HepG2 (cell line): ENCODE measurements at regions not wholly inside any gene's neighbourhood (a gene's known extent, or its start where the extent isn't known, plus 50 kb on each side); places are given as distances from the start of the nearest gene placed in this dataset.
A peak's percentile ranks its signal among the peaks of the same experiment; 100 is the strongest.

Experiments used
- ATAC-seq: fragments of 200-7000 bp; cut with Tn5 transposase; 3 replicates; pipeline ENCODE4 v1.9.1; 2020; ENCODE audit warnings: mild to moderate bottlenecking, moderate library complexity
- BruUV-seq: library from RNA; stranded (reverse); fragments of 400-500 nt; replicated peaks from 2 replicates; lab custom pipeline; 2021; lab: Mats Ljungman, UMichigan
- CTCF ChIA-PET: fragments of 300-600 bp; formaldehyde crosslinking; extraction: SDS; loops from one replicate; lab custom pipeline; 2021; ENCODE audit warnings: low total read pairs, inconsistent platforms, low intra/inter-chr PET ratio; lab: Yijun Ruan, JAX
- POLR2A ChIA-PET: fragments of 350-600 bp; sonication (Branson Sonifier 250); formaldehyde crosslinking; loops from one replicate; lab custom pipeline; 2020; ENCODE audit warnings: antibody characterized with exemption, inconsistent platforms; lab: Yijun Ruan, JAX
- DNase-seq: peaks from one replicate; pipeline ENCODE4 v3.0.0-alpha.2; 2015; ENCODE audit warnings: low spot score
- FAIRE-seq: peaks from 3 replicates; lab custom pipeline; 2011; peaks lifted over from hg19 to GRCh38; lab: Jason Lieb, UNC
- H2AFZ ChIP-seq: one replicate; pipeline ENCODE4 v1.6.1; 2011; ENCODE audit warnings: low read length, inconsistent platforms
- H3K27ac ChIP-seq: fragments of 300-600 bp; 3 replicates; pipeline ENCODE4 v1.8.0; 2011; ENCODE audit warnings: mixed run types, mild to moderate bottlenecking, mixed read lengths, low read length, inconsistent platforms; ENCODE audit not compliant: insufficient read depth; ENCODE audit errors: extremely low read length
- H3K27me3 ChIP-seq, 2 experiments: fragments of 200-600 bp in 1 of 2; 2 replicates in 1 of 2; 3 replicates in 1 of 2; pipeline versions ENCODE4 v1.6.0 to v1.8.0; 2011; ENCODE audit warnings: low read length in 2 of 2, mild to moderate bottlenecking in 2 of 2, moderate library complexity in 2 of 2, inconsistent platforms in 1 of 2; ENCODE audit not compliant: insufficient read depth in 2 of 2, control insufficient read depth in 1 of 2
- H3K36me3 ChIP-seq, 2 experiments: fragments of 200-600 bp in 1 of 2; replicated peaks in 1 of 2; 2 replicates in 1 of 2; 3 replicates in 1 of 2; pipeline versions ENCODE4 v1.5.1 to v1.8.0; 2011; ENCODE audit warnings: low read length in 2 of 2, inconsistent platforms in 1 of 2; ENCODE audit not compliant: insufficient read depth in 2 of 2, control insufficient read depth in 1 of 2
- H3K4me1 ChIP-seq: 2 replicates; pipeline ENCODE4 v1.5.1; 2012; ENCODE audit warnings: low read length, inconsistent platforms; ENCODE audit not compliant: insufficient read depth
- H3K4me2 ChIP-seq: 2 replicates; pipeline ENCODE4 v1.6.0; 2011; ENCODE audit warnings: low read depth, low read length, inconsistent platforms
- H3K4me3 ChIP-seq, 3 experiments: fragments of 200-600 bp in 1 of 3; sonication (generic), shearing (Covaris generic) in 1 of 3; replicated peaks in 1 of 3; 2 replicates each; pipeline ENCODE4 v1.5.1; 2011 to 2016; ENCODE audit warnings: low read length in 3 of 3, inconsistent platforms in 2 of 3, low read depth in 2 of 3, mild to moderate bottlenecking in 2 of 3, control low read depth in 1 of 3, mixed read lengths in 1 of 3; ENCODE audit not compliant: insufficient read depth in 1 of 3
- H3K79me2 ChIP-seq: one replicate; pipeline ENCODE4 v1.6.1; 2011; ENCODE audit warnings: low read length, inconsistent platforms; ENCODE audit not compliant: insufficient read depth
- H3K9ac ChIP-seq: 2 replicates; pipeline ENCODE4 v1.6.0; 2011; ENCODE audit warnings: mild to moderate bottlenecking, low read depth, low read length, inconsistent platforms; ENCODE audit not compliant: insufficient read depth
- H3K9me3 ChIP-seq: 2 replicates; pipeline ENCODE4 v1.5.1; 2012; ENCODE audit warnings: mild to moderate bottlenecking, low read length
- H4K20me1 ChIP-seq: 2 replicates; pipeline ENCODE4 v1.6.0; 2011; ENCODE audit warnings: inconsistent platforms, mild to moderate bottlenecking, low read length, moderate library complexity; ENCODE audit not compliant: insufficient read depth
- ATF7 ChIP-seq, 2 experiments: fragments of 450-650 bp in 1 of 2; sonication (generic) in 1 of 2; formaldehyde crosslinking in 1 of 2; IDR thresholded peaks; 2 replicates each; pipeline versions ENCODE4 v1.4.0 to v1.6.1; 2016 to 2020; ENCODE audit warnings: antibody characterized with exemption in 1 of 2, mild to moderate bottlenecking in 1 of 2, missing genetic modification reagents in 1 of 2
- CREB1 ChIP-seq, 2 experiments: fragments of 450-650 bp in 1 of 2; IDR thresholded peaks; 2 replicates each; pipeline ENCODE4 v1.6.1; 2016 to 2017; ENCODE audit warnings: control low read depth in 1 of 2, mild to moderate bottlenecking in 1 of 2, missing compliant biosample characterization in 1 of 2, missing genetic modification characterization in 1 of 2
- ELK4 ChIP-seq: sonication (generic); formaldehyde crosslinking; IDR thresholded peaks from 2 replicates; pipeline ENCODE4 v1.9.0; 2021; ENCODE audit warnings: missing genetic modification reagents, borderline replicate concordance
- GFI1 ChIP-seq: sonication (generic); formaldehyde crosslinking; IDR thresholded peaks from 2 replicates; pipeline ENCODE4 v1.5.0; 2020; ENCODE audit warnings: missing genetic modification reagents, mild to moderate bottlenecking, borderline replicate concordance
- LBX2 ChIP-seq: sonication (generic); formaldehyde crosslinking; IDR thresholded peaks from 2 replicates; pipeline ENCODE4 v1.5.0; 2020; ENCODE audit warnings: missing genetic modification reagents, mild to moderate bottlenecking, borderline replicate concordance
- POLR2A ChIP-seq, 2 experiments: IDR thresholded peaks; 2 replicates each; pipeline ENCODE4 v1.6.1; 2011; ENCODE audit warnings: low read depth in 2 of 2, low read length in 2 of 2, mild to moderate bottlenecking in 1 of 2, moderate library complexity in 1 of 2; ENCODE audit not compliant: insufficient read depth in 1 of 2
- ZBTB2 ChIP-seq: sonication (generic); formaldehyde crosslinking; IDR thresholded peaks from 2 replicates; pipeline ENCODE4 v1.8.0; 2022; ENCODE audit warnings: low read depth, missing genetic modification reagents
- ZMAT5 ChIP-seq: sonication (generic); formaldehyde crosslinking; IDR thresholded peaks from 2 replicates; pipeline ENCODE4 v1.5.0; 2020; ENCODE audit warnings: mild to moderate bottlenecking, low read depth, missing genetic modification reagents, borderline replicate concordance
- ZNF44 ChIP-seq: sonication (generic); formaldehyde crosslinking; IDR thresholded peaks from 2 replicates; pipeline ENCODE4 v1.5.1; 2020; ENCODE audit warnings: mild to moderate bottlenecking, missing genetic modification reagents
- ZNF460 ChIP-seq: sonication (generic); formaldehyde crosslinking; IDR thresholded peaks from 2 replicates; pipeline ENCODE4 v1.5.1; 2020; ENCODE audit warnings: missing genetic modification reagents, mild to moderate bottlenecking, borderline replicate concordance
- WGBS: methylation state at CpG from one replicate; pipeline ENCODE4 v1.1.6; 2017; ENCODE audit warnings: low lambda C conversion rate; 5-methylcytosine and 5-hydroxymethylcytosine counted together
- in situ Hi-C: cut with HindIII; loops from 2 replicates; pipeline ENCODE4 v1.10.0; 2017; ENCODE audit warnings: low pct_unique_long_range_greater_than_20kb; ENCODE audit not compliant: extremely low pct_ligation_motif_present
- intact Hi-C: fragments of 100-400 bp; cut with micrococcal nuclease; formaldehyde crosslinking; loops from one replicate; pipeline ENCODE4 v1.10.0; 2022; ENCODE audit not compliant: unreplicated experiment

- 0% methylated on average over 3 of the region's 3 CpGs for WGBS
- intact Hi-C loops, result loop anchor here (10.0 kb wide), 1 partner anchor 509 kb away; no protein-coding TSS in a partner anchor
- no peak overlapping the region for H3K9ac ChIP-seq
- TF ChIP-seq ELK4 (CRISPR knock-in tag), result no peak
- TF ChIP-seq ZNF44, result no peak
- peak; percentile 97 for TF ChIP-seq CREB1 (IDR thresholded peaks at IDR 0.05)
- no peak for TF ChIP-seq CREB1 (CRISPR knock-in tag; IDR thresholded peaks at IDR 0.05)
- no peak for TF ChIP-seq ZNF460 (CRISPR knock-in tag)
- TF ChIP-seq ATF7 (IDR thresholded peaks at IDR 0.05), result peak; percentile 97
- TF ChIP-seq ATF7 (CRISPR knock-in tag; IDR thresholded peaks at IDR 0.05), result no peak
- no peaks in the 10 kb centered on the region for H3K27me3 ChIP-seq
- no TSS peak for BruUV-seq
- no peaks in the 10 kb centered on the region for H3K36me3 ChIP-seq
- no peak overlapping the region for H2AFZ ChIP-seq
- no peaks in the 10 kb centered on the region for H3K79me2 ChIP-seq
- no peak overlapping the region for H3K4me2 ChIP-seq
- in situ Hi-C loops, result loop anchor here (10.0 to 25.0 kb wide), 2 partner anchors 461 to 859 kb away; no protein-coding TSS in a partner anchor
- ChIA-PET POLR2A (no interaction called here), CTCF (no interaction called here)
- no peak overlapping the region for H3K27ac ChIP-seq
- no peaks in the 10 kb centered on the region for H3K4me1 ChIP-seq
- H3K4me3 ChIP-seq, result no peak overlapping the region
- FAIRE-seq (no peak), DNase-seq (no peak), ATAC-seq (no peak)
- no peaks in the 10 kb centered on the region for H3K9me3 ChIP-seq
- no peaks in the 10 kb centered on the region for H4K20me1 ChIP-seq
These were observed 558.8 kb upstream of the PIK3C3 start for GRCh38 chr18:41396211-41396610.

- 8% methylated on average over 1 of the region's 1 CpG for WGBS
- FAIRE-seq (no peak), DNase-seq (no peak), ATAC-seq (no peak)
- intact Hi-C loops (loop anchor here (10.0 kb wide), 1 partner anchor 509 kb away; no protein-coding TSS in a partner anchor), in situ Hi-C loops (loop anchor here (10.0 to 25.0 kb wide), 2 partner anchors 461 to 858 kb away; no protein-coding TSS in a partner anchor)
- Histone ChIP-seq H3K9ac (no peak overlapping the region), H3K4me2 (no peak overlapping the region), H3K9me3 (no peaks in the 10 kb centered on the region), H2AFZ (no peak overlapping the region), H3K27ac (no peak overlapping the region), H3K4me3 (no peak overlapping the region), H4K20me1 (no peaks in the 10 kb centered on the region), H3K36me3 (no peaks in the 10 kb centered on the region), H3K4me1 (no peaks in the 10 kb centered on the region), H3K27me3 (no peaks in the 10 kb centered on the region), H3K79me2 (no peaks in the 10 kb centered on the region)
- BruUV-seq, result no TSS peak
- TF ChIP-seq POLR2A (IDR thresholded peaks at IDR 0.05; ENCODE audit: insufficient read depth in 1 of 2, low read depth in 2 of 2, low read length in 2 of 2) (no peak), ZBTB2 (CRISPR knock-in tag) (no peak), LBX2 (CRISPR knock-in tag) (no peak), ZMAT5 (no peak), GFI1 (CRISPR knock-in tag) (no peak)
- ChIA-PET POLR2A (no interaction called here), CTCF (no interaction called here)
These were observed 559.3 kb upstream of the PIK3C3 start for GRCh38 chr18:41395695-41396094.
